Ishikawa (cell line): ENCODE measurements at regions not wholly inside any gene's neighbourhood (a gene's known extent, or its start where the extent isn't known, plus 50 kb on each side); places are given as distances from the start of the nearest gene placed in this dataset.

ENCODE experiments used
- CEBPB ChIP-seq: IDR thresholded peaks from 2 replicates; pipeline ENCODE4 v1.6.1; 2012
- CREB1 ChIP-seq: IDR thresholded peaks from 2 replicates; pipeline ENCODE4 v1.6.1; 2012; ENCODE audit warnings: low read depth
- EP300 ChIP-seq: IDR thresholded peaks from 2 replicates; pipeline ENCODE4 v1.6.1; 2012; ENCODE audit warnings: borderline replicate concordance
- FOXM1 ChIP-seq: IDR thresholded peaks from 2 replicates; pipeline ENCODE4 v1.6.1; 2012; ENCODE audit warnings: low read depth, borderline replicate concordance
- NFIC ChIP-seq: IDR thresholded peaks from 2 replicates; pipeline ENCODE4 v1.6.1; 2012
- REST ChIP-seq: IDR thresholded peaks from 2 replicates; pipeline ENCODE4 v1.6.1; 2012; ENCODE audit warnings: low read depth, mild to moderate bottlenecking
- TCF12 ChIP-seq: IDR thresholded peaks from 2 replicates; pipeline ENCODE4 v1.6.1; 2012; ENCODE audit warnings: low read depth
- TEAD4 ChIP-seq: IDR thresholded peaks from 2 replicates; pipeline ENCODE4 v1.6.1; 2012
- TF ChIP-seq, protein P1 (sequence below): IDR thresholded peaks from 2 replicates; pipeline ENCODE4 v1.6.1; 2012
- TF ChIP-seq, protein P2 (sequence below): IDR thresholded peaks from 2 replicates; pipeline ENCODE4 v1.6.1; 2012

DNA sequence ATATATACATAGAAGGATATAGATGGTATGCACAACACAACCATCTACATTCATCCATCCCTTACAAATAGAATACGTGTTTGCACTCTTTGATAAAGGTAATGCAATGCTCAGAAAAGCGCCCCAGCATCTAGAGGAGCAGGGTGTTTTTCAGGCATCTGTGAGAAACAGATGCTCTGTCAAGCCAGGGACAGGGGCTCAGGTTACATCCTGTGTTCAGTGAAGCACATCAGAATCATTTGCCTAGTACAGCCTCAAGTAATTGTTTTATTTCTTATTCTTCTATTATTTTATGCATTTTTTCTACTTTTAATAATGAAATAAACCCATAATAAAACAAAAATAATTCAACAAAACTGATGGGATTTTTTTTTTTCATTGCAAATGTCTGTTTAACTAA lies 50.5 kb upstream of the HIF1A start:
- TF ChIP-seq FOXM1 = no peak
- no peak for TF ChIP-seq NFIC
- no peak for TF ChIP-seq TCF12
- TF ChIP-seq EP300 = no peak
- TF ChIP-seq CEBPB = no peak
- TF ChIP-seq, protein P1, sequence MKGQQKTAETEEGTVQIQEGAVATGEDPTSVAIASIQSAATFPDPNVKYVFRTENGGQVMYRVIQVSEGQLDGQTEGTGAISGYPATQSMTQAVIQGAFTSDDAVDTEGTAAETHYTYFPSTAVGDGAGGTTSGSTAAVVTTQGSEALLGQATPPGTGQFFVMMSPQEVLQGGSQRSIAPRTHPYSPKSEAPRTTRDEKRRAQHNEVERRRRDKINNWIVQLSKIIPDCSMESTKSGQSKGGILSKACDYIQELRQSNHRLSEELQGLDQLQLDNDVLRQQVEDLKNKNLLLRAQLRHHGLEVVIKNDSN = no peak
- no peak for TF ChIP-seq REST
- TF ChIP-seq CREB1 = no peak

GRCh38 chr14:61645247-61645646 lies 50.1 kb upstream of the HIF1A start:
- no peak for TF ChIP-seq TCF12
- TF ChIP-seq, protein P2, sequence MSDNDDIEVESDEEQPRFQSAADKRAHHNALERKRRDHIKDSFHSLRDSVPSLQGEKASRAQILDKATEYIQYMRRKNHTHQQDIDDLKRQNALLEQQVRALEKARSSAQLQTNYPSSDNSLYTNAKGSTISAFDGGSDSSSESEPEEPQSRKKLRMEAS = no peak
- TF ChIP-seq TEAD4 = no peak
- no peak for TF ChIP-seq CEBPB
- TF ChIP-seq CREB1 = no peak
